ENCODE measurements at regions not wholly inside any gene's neighbourhood (a gene's known extent, or its start where the extent isn't known, plus 50 kb on each side); places are given as distances from the start of the nearest gene placed in this dataset.
"Not testable (repeated sequence)": the region's sequence is repeated elsewhere in the genome, so short reads cannot be mapped to it uniquely, and the experiment has no call there.

GRCh38 chr13:107999751-108000150 is 215.6 kb downstream of the LIG4 start:
- DNase-seq: no peak

- DNase-seq: no peak
Observed at GRCh38 chr13:107994137-107994536, 221.2 kb downstream of the LIG4 start.

GRCh38 chr13:107993239-107993949 is 221.9 kb downstream of the LIG4 start:
- no peak for DNase-seq

- DNase-seq: no peak
Observed at GRCh38 chr13:107992542-107992941, 222.8 kb downstream of the LIG4 start.

- no peak for DNase-seq
Observed at GRCh38 chr13:107977071-107977574, 238.2 kb downstream of the LIG4 start.

GRCh38 chr13:107976628-107977027 is 238.7 kb downstream of the LIG4 start:
- no peak for DNase-seq

- no peak for DNase-seq
Observed at GRCh38 chr13:107974409-107974808, 240.9 kb downstream of the LIG4 start.

- no peak for DNase-seq
Observed at GRCh38 chr13:107969546-107969945, 245.8 kb downstream of the LIG4 start.

- DNase-seq: no peak
Observed at GRCh38 chr13:107968470-107968869, 246.9 kb downstream of the LIG4 start.

- DNase-seq: no peak
Observed at GRCh38 chr13:107964395-107964794, 250.9 kb downstream of the LIG4 start.

- DNase-seq: no peak
Observed at GRCh38 chr13:107961849-107962608, 253.3 kb downstream of the LIG4 start.

- DNase-seq: no peak
Observed at GRCh38 chr13:107960301-107960700, 255.0 kb downstream of the LIG4 start.

- no peak for DNase-seq
Observed at GRCh38 chr13:107956889-107957288, 258.4 kb downstream of the LIG4 start.

GRCh38 chr13:107942030-107942617 is 273.2 kb downstream of the LIG4 start:
- no peak for DNase-seq

- DNase-seq: no peak
Observed at GRCh38 chr13:107941345-107942029, 273.8 kb downstream of the LIG4 start.

- no peak for DNase-seq
Observed at GRCh38 chr13:107937848-107938247, 277.5 kb downstream of the LIG4 start.

- no peak for DNase-seq
Observed at GRCh38 chr13:107931056-107931455, 284.3 kb downstream of the LIG4 start.

- no peak for DNase-seq
Observed at GRCh38 chr13:107928762-107929161, 286.6 kb downstream of the LIG4 start.

- DNase-seq: no peak
Observed at GRCh38 chr13:107927557-107927956, 287.8 kb downstream of the LIG4 start.

GRCh38 chr13:107926515-107926914 is 288.8 kb downstream of the LIG4 start:
- DNase-seq: not testable (repeated sequence)

GRCh38 chr13:107916902-107917301 is 298.4 kb downstream of the LIG4 start:
- not testable (repeated sequence) for DNase-seq

GRCh38 chr13:107912745-107913144 is 302.6 kb downstream of the LIG4 start:
- no peak for DNase-seq

Data from fibroblast of skin of right biceps (primary cell).